GM12878 (cell line): ENCODE measurements at regions not wholly inside any gene's neighbourhood (a gene's known extent, or its start where the extent isn't known, plus 50 kb on each side); places are given as distances from the start of the nearest gene placed in this dataset.

Source experiments
- ATAC-seq: fragments of 200-7000 bp; cut with Tn5 transposase; 3 replicates; pipeline ENCODE4 v1.9.1; 2020; ENCODE audit warnings: mild to moderate bottlenecking, moderate library complexity
- BruUV-seq: library from RNA; stranded (reverse); fragments of 400-500 nt; replicated peaks from 2 replicates; lab custom pipeline; 2021; lab: Mats Ljungman, UMichigan
- CTCF ChIA-PET: fragments of 300-600 bp; sonication (Branson Sonifier 250); formaldehyde crosslinking; extraction: SDS; loops from one replicate; lab custom pipeline; 2021; ENCODE audit warnings: inconsistent platforms; lab: Yijun Ruan, JAX
- POLR2A ChIA-PET: fragments of 350-600 bp; formaldehyde crosslinking; extraction: SDS; loops from one replicate; lab custom pipeline; 2021; ENCODE audit warnings: inconsistent platforms; lab: Charles Lee
- RAD21 ChIA-PET: fragments of 300-600 bp; sonication (Branson Sonifier 250); formaldehyde crosslinking; loops from one replicate; lab custom pipeline; 2023; ENCODE audit warnings: antibody characterized with exemption; ENCODE audit not compliant: unreplicated experiment; lab: Charles Lee
- SMC1A ChIA-PET: fragments of 300-600 bp; sonication (Branson Sonifier 250); formaldehyde crosslinking; loops from one replicate; lab custom pipeline; 2023; ENCODE audit not compliant: unreplicated experiment, uncharacterized antibody; lab: Charles Lee
- DNase-seq: peaks from one replicate; pipeline ENCODE4 v3.0.0-alpha.2; 2011; ENCODE audit warnings: low read depth, low spot score
- FAIRE-seq: peaks from 3 replicates; lab custom pipeline; 2011; peaks lifted over from hg19 to GRCh38; lab: Jason Lieb, UNC
- H2AFZ ChIP-seq: 2 replicates; pipeline ENCODE4 v1.6.0; 2011; ENCODE audit warnings: low read depth, low read length, control low read depth; ENCODE audit not compliant: control insufficient read depth
- H3K27ac ChIP-seq: 2 replicates; pipeline ENCODE4 v1.5.1; 2011; ENCODE audit warnings: control low read depth; ENCODE audit not compliant: control insufficient read depth, insufficient read depth
- H3K27me3 ChIP-seq, 2 experiments: replicated peaks in 1 of 2; 2 replicates each; pipeline versions ENCODE4 v1.6.0 to v1.6.1; 2011; ENCODE audit warnings: low read length in 1 of 2; ENCODE audit not compliant: control insufficient read depth in 2 of 2, insufficient read depth in 2 of 2
- H3K36me3 ChIP-seq, 2 experiments: 2 replicates each; pipeline ENCODE4 v1.5.1; 2011; ENCODE audit warnings: low read length in 1 of 2; ENCODE audit not compliant: control insufficient read depth in 2 of 2, insufficient read depth in 2 of 2
- H3K4me1 ChIP-seq: 2 replicates; pipeline ENCODE4 v1.6.1; 2011; ENCODE audit warnings: mild to moderate bottlenecking, low read length, moderate library complexity, mixed read lengths; ENCODE audit not compliant: control insufficient read depth, insufficient read depth
- H3K4me2 ChIP-seq: 2 replicates; pipeline ENCODE4 v1.6.0; 2011; ENCODE audit warnings: control low read depth; ENCODE audit not compliant: control insufficient read depth, insufficient read depth
- H3K4me3 ChIP-seq: fragments of 200-600 bp; sonication (generic); 2 replicates; pipeline ENCODE4 v1.5.1; 2016
- H3K79me2 ChIP-seq: 2 replicates; pipeline ENCODE4 v1.6.0; 2011; ENCODE audit warnings: low read length; ENCODE audit not compliant: control insufficient read depth, insufficient read depth
- H3K9ac ChIP-seq: 2 replicates; pipeline ENCODE4 v1.8.0; 2011; ENCODE audit warnings: low read length, control low read depth, mixed read lengths; ENCODE audit not compliant: control insufficient read depth, insufficient read depth
- H3K9me3 ChIP-seq: replicated peaks from 3 replicates; pipeline ENCODE4 v1.5.1; 2011; ENCODE audit warnings: mild to moderate bottlenecking, low read length; ENCODE audit not compliant: control insufficient read depth, insufficient read depth
- H4K20me1 ChIP-seq: 2 replicates; pipeline ENCODE4 v1.6.0; 2011; ENCODE audit not compliant: control insufficient read depth, insufficient read depth
- BACH1 ChIP-seq: fragments of 450-650 bp; IDR thresholded peaks from 2 replicates; pipeline ENCODE4 v1.6.1; 2017; ENCODE audit warnings: mild to moderate bottlenecking, borderline replicate concordance
- BCL11A ChIP-seq: IDR thresholded peaks from 2 replicates; pipeline ENCODE4 v1.6.1; 2011; ENCODE audit warnings: low read depth, low read length
- BMI1 ChIP-seq: fragments of 450-650 bp; IDR thresholded peaks from 2 replicates; pipeline ENCODE4 v1.6.1; 2016; ENCODE audit warnings: mild to moderate bottlenecking, moderate library complexity, borderline replicate concordance
- FOXM1 ChIP-seq: IDR thresholded peaks from 2 replicates; pipeline ENCODE4 v1.6.1; 2012; ENCODE audit warnings: low read depth, mild to moderate bottlenecking, inconsistent platforms, low read length, moderate library complexity
- GATAD2B ChIP-seq: fragments of 450-650 bp; conservative IDR thresholded peaks from 2 replicates; pipeline ENCODE4 v1.6.1; 2017; ENCODE audit warnings: low read depth, mild to moderate bottlenecking, moderate library complexity
- MEF2A ChIP-seq: IDR thresholded peaks from 2 replicates; pipeline ENCODE4 v1.6.1; 2011; ENCODE audit warnings: low read depth, mild to moderate bottlenecking, low read length, moderate library complexity; ENCODE audit not compliant: insufficient read depth
- MYC ChIP-seq: IDR thresholded peaks from 2 replicates; pipeline ENCODE4 v1.6.1; 2011; ENCODE audit warnings: mild to moderate bottlenecking, low read length, moderate library complexity, inconsistent platforms; ENCODE audit not compliant: insufficient read depth, insufficient replicate concordance, insufficient read length, severe bottlenecking
- RAD51 ChIP-seq: fragments of 450-650 bp; IDR thresholded peaks from 2 replicates; pipeline ENCODE4 v1.6.1; 2016; ENCODE audit warnings: moderate library complexity, mild to moderate bottlenecking, inconsistent platforms
- RB1 ChIP-seq: fragments of 450-650 bp; formaldehyde crosslinking; IDR thresholded peaks from 2 replicates; pipeline ENCODE4 v1.6.1; 2017; ENCODE audit warnings: mild to moderate bottlenecking, borderline replicate concordance
- SIN3A ChIP-seq: IDR thresholded peaks from 2 replicates; pipeline ENCODE4 v1.6.1; 2012; ENCODE audit warnings: low read depth, low read length, improper control_type of control experiment
- WGBS: methylation state at CpG from one replicate; pipeline ENCODE4 v1.1.6; 2016; ENCODE audit warnings: low lambda C conversion rate; ENCODE audit not compliant: insufficient replicate concordance, insufficient coverage; ENCODE audit errors: missing lambda C conversion rate; 5-methylcytosine and 5-hydroxymethylcytosine counted together
- in situ Hi-C: fragments of 300-500 bp; cut with MboI; formaldehyde crosslinking; loops from 9 replicates; pipeline ENCODE4 v1.14.3; 2018; ENCODE audit warnings: mixed read lengths
- intact Hi-C: fragments of 100-400 bp; cut with micrococcal nuclease; formaldehyde crosslinking; loops from one replicate; pipeline ENCODE4 v1.14.2; 2022; ENCODE audit not compliant: unreplicated experiment
- TF ChIP-seq, protein P1 (sequence below): IDR thresholded peaks from 2 replicates; pipeline ENCODE4 v1.6.1; 2011; ENCODE audit warnings: borderline replicate concordance, low read depth, mild to moderate bottlenecking, moderate library complexity, low read length; ENCODE audit not compliant: insufficient read depth, poor library complexity, severe bottlenecking
- TF ChIP-seq, protein P2 (sequence below): fragments of 450-650 bp; formaldehyde crosslinking; IDR thresholded peaks from 2 replicates; pipeline ENCODE4 v1.5.0; 2022; ENCODE audit warnings: mild to moderate bottlenecking, missing genetic modification characterization
- TF ChIP-seq, protein P3 (sequence below): fragments of 450-650 bp; IDR thresholded peaks from 2 replicates; pipeline ENCODE4 v1.6.1; 2016; ENCODE audit warnings: mild to moderate bottlenecking
- TF ChIP-seq, protein P4 (sequence below): fragments of 450-650 bp; IDR thresholded peaks from 2 replicates; pipeline ENCODE4 v1.6.1; 2014; ENCODE audit warnings: mild to moderate bottlenecking
- TF ChIP-seq, protein P5 (sequence below): fragments of 450-650 bp; IDR thresholded peaks from 2 replicates; pipeline ENCODE4 v1.6.1; 2018; ENCODE audit warnings: borderline replicate concordance, mild to moderate bottlenecking; ENCODE audit not compliant: partially characterized antibody

DNA sequence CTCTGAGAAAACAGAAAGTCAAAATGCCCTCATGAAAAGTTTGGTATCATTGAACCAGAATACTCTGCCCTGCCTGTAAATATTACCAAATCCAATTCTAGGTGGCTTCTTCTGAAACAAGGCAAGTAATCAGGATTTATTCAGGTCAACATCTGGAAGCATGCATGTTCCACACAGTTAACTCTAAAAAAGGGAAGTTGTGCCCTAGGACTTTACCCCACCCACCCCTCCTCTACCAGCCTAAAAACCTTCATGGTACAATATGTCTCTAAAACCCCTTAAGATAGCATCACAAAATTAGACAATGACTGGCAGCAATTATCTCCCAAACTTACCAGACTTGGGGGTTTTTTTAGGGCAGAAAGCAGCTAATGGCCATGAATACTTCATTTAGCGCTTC, 414.8 kb upstream of the SLC30A5 start:
- FAIRE-seq, result no peak
- DNase-seq, result no peak
- RAD21 ChIA-PET, result no interaction called here
- TF ChIP-seq BCL11A, result no peak
- TF ChIP-seq, protein P1, sequence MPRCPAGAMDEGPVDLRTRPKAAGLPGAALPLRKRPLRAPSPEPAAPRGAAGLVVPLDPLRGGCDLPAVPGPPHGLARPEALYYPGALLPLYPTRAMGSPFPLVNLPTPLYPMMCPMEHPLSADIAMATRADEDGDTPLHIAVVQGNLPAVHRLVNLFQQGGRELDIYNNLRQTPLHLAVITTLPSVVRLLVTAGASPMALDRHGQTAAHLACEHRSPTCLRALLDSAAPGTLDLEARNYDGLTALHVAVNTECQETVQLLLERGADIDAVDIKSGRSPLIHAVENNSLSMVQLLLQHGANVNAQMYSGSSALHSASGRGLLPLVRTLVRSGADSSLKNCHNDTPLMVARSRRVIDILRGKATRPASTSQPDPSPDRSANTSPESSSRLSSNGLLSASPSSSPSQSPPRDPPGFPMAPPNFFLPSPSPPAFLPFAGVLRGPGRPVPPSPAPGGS, result no peak
- TF ChIP-seq BMI1, result no peak
- TF ChIP-seq, protein P2, sequence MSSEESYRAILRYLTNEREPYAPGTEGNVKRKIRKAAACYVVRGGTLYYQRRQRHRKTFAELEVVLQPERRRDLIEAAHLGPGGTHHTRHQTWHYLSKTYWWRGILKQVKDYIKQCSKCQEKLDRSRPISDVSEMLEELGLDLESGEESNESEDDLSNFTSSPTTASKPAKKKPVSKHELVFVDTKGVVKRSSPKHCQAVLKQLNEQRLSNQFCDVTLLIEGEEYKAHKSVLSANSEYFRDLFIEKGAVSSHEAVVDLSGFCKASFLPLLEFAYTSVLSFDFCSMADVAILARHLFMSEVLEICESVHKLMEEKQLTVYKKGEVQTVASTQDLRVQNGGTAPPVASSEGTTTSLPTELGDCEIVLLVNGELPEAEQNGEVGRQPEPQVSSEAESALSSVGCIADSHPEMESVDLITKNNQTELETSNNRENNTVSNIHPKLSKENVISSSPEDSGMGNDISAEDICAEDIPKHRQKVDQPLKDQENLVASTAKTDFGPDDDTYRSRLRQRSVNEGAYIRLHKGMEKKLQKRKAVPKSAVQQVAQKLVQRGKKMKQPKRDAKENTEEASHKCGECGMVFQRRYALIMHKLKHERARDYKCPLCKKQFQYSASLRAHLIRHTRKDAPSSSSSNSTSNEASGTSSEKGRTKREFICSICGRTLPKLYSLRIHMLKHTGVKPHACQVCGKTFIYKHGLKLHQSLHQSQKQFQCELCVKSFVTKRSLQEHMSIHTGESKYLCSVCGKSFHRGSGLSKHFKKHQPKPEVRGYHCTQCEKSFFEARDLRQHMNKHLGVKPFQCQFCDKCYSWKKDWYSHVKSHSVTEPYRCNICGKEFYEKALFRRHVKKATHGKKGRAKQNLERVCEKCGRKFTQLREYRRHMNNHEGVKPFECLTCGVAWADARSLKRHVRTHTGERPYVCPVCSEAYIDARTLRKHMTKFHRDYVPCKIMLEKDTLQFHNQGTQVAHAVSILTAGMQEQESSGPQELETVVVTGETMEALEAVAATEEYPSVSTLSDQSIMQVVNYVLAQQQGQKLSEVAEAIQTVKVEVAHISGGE, result no peak
- TF ChIP-seq, protein P3, sequence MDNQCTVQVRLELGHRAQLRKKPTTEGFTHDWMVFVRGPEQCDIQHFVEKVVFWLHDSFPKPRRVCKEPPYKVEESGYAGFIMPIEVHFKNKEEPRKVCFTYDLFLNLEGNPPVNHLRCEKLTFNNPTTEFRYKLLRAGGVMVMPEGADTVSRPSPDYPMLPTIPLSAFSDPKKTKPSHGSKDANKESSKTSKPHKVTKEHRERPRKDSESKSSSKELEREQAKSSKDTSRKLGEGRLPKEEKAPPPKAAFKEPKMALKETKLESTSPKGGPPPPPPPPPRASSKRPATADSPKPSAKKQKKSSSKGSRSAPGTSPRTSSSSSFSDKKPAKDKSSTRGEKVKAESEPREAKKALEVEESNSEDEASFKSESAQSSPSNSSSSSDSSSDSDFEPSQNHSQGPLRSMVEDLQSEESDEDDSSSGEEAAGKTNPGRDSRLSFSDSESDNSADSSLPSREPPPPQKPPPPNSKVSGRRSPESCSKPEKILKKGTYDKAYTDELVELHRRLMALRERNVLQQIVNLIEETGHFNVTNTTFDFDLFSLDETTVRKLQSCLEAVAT, result no peak
- TF ChIP-seq, protein P4, sequence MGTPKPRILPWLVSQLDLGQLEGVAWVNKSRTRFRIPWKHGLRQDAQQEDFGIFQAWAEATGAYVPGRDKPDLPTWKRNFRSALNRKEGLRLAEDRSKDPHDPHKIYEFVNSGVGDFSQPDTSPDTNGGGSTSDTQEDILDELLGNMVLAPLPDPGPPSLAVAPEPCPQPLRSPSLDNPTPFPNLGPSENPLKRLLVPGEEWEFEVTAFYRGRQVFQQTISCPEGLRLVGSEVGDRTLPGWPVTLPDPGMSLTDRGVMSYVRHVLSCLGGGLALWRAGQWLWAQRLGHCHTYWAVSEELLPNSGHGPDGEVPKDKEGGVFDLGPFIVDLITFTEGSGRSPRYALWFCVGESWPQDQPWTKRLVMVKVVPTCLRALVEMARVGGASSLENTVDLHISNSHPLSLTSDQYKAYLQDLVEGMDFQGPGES, result no peak
- TF ChIP-seq, protein P5, sequence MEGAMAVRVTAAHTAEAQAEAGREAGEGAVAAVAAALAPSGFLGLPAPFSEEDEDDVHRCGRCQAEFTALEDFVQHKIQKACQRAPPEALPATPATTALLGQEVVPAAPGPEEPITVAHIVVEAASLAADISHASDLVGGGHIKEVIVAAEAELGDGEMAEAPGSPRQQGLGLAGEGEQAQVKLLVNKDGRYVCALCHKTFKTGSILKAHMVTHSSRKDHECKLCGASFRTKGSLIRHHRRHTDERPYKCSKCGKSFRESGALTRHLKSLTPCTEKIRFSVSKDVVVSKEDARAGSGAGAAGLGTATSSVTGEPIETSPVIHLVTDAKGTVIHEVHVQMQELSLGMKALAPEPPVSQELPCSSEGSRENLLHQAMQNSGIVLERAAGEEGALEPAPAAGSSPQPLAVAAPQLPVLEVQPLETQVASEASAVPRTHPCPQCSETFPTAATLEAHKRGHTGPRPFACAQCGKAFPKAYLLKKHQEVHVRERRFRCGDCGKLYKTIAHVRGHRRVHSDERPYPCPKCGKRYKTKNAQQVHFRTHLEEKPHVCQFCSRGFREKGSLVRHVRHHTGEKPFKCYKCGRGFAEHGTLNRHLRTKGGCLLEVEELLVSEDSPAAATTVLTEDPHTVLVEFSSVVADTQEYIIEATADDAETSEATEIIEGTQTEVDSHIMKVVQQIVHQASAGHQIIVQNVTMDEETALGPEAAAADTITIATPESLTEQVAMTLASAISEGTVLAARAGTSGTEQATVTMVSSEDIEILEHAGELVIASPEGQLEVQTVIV, result no peak
- TF ChIP-seq RAD51, result no peak
- TF ChIP-seq MEF2A, result no peak
- TF ChIP-seq GATAD2B, result no peak
- TF ChIP-seq RB1, result no peak
- TF ChIP-seq SIN3A, result no peak
- TF ChIP-seq FOXM1, result no peak
- TF ChIP-seq MYC, result no peak
- TF ChIP-seq BACH1, result no peak

More for the DNA sequence above, 414.8 kb upstream of the SLC30A5 start:
- 85% methylated on average over 1 of the region's 1 CpG for WGBS
- no peak overlapping the region for H2AFZ ChIP-seq
- ATAC-seq, result no peak
- no peak overlapping the region for H3K4me3 ChIP-seq
- no peaks in the 10 kb centered on the region; a peak in 1 of 4 replicates for H3K27me3 ChIP-seq
- no peaks in the 10 kb centered on the region for H3K9me3 ChIP-seq
- in situ Hi-C loops (no loop called here), intact Hi-C loops (no loop called here)
- H3K27ac ChIP-seq, result no peak overlapping the region
- no peaks in the 10 kb centered on the region for H4K20me1 ChIP-seq
- no peak overlapping the region for H3K9ac ChIP-seq
- POLR2A ChIA-PET, result no interaction called here
- CTCF ChIA-PET, result no interaction called here
- H3K79me2 ChIP-seq, result no peaks in the 10 kb centered on the region
- SMC1A ChIA-PET, result interaction anchor here (1.1 kb wide), 1 partner anchor 115 kb away, joined by 4 read pairs; no protein-coding TSS in a partner anchor
- no peaks in the 10 kb centered on the region for H3K36me3 ChIP-seq
- H3K4me2 ChIP-seq, result no peak overlapping the region
- no TSS peak for BruUV-seq
- H3K4me1 ChIP-seq, result no peaks in the 10 kb centered on the region
